ENCODE measurements at regions not wholly inside any gene's neighbourhood (a gene's known extent, or its start where the extent isn't known, plus 50 kb on each side); places are given as distances from the start of the nearest gene placed in this dataset.

GRCh38 chr18:25557011-25557410 is 205.0 kb upstream of the ZNF521 start:
- CTCF ChIA-PET: no interaction called here
- TF ChIP-seq CEBPB (IDR thresholded peaks at IDR 0.05; ENCODE audit: low read depth) (no peak), REST (IDR thresholded peaks at IDR 0.05; ENCODE audit: low read depth) (no peak), SRF (IDR thresholded peaks at IDR 0.05; ENCODE audit: low read depth) (no peak), MAX (IDR thresholded peaks at IDR 0.05) (no peak), ZNF274 (IDR thresholded peaks at IDR 0.05; ENCODE audit: low read depth, low read length) (no peak), POLR2AphosphoS5 (IDR thresholded peaks at IDR 0.05; ENCODE audit: low read depth, low read length) (no peak), ELF1 (IDR thresholded peaks at IDR 0.05; ENCODE audit: borderline replicate concordance, low read depth) (no peak), ZBTB33 (IDR thresholded peaks at IDR 0.05; ENCODE audit: extremely low read depth, insufficient replicate concordance, low read length) (no peak), TCF7L2 (IDR thresholded peaks at IDR 0.05; ENCODE audit: borderline replicate concordance, extremely low read depth, insufficient read depth, insufficient read length) (no peak), RAD21 (IDR thresholded peaks at IDR 0.05; ENCODE audit: low read depth) (no peak), YY1 (IDR thresholded peaks at IDR 0.05; ENCODE audit: extremely low read depth, insufficient replicate concordance, low read depth, low read length) (no peak), JUND (IDR thresholded peaks at IDR 0.05) (no peak), SP1 (IDR thresholded peaks at IDR 0.05; ENCODE audit: low read depth) (no peak), ZFX (IDR thresholded peaks at IDR 0.05) (no peak), CBX3 (IDR thresholded peaks at IDR 0.05; ENCODE audit: low read depth) (no peak), FOSL1 (IDR thresholded peaks at IDR 0.05; ENCODE audit: low read depth) (no peak), EZH2phosphoT487 (IDR thresholded peaks at IDR 0.05; ENCODE audit: borderline replicate concordance) (no peak), POLR2A (IDR thresholded peaks at IDR 0.05; ENCODE audit: borderline replicate concordance, extremely low read depth, insufficient read depth, insufficient read length) (no peak)
- TF ChIP-seq, protein P1, sequence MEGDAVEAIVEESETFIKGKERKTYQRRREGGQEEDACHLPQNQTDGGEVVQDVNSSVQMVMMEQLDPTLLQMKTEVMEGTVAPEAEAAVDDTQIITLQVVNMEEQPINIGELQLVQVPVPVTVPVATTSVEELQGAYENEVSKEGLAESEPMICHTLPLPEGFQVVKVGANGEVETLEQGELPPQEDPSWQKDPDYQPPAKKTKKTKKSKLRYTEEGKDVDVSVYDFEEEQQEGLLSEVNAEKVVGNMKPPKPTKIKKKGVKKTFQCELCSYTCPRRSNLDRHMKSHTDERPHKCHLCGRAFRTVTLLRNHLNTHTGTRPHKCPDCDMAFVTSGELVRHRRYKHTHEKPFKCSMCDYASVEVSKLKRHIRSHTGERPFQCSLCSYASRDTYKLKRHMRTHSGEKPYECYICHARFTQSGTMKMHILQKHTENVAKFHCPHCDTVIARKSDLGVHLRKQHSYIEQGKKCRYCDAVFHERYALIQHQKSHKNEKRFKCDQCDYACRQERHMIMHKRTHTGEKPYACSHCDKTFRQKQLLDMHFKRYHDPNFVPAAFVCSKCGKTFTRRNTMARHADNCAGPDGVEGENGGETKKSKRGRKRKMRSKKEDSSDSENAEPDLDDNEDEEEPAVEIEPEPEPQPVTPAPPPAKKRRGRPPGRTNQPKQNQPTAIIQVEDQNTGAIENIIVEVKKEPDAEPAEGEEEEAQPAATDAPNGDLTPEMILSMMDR (IDR thresholded peaks at IDR 0.05 in 2 of 3, conservative IDR thresholded peaks at IDR 0.05 in 1 of 3; ENCODE audit: borderline replicate concordance in 1 of 3, insufficient read depth in 1 of 3, low read depth in 2 of 3, low read length in 2 of 3): no peak
- TF ChIP-seq, protein P2, sequence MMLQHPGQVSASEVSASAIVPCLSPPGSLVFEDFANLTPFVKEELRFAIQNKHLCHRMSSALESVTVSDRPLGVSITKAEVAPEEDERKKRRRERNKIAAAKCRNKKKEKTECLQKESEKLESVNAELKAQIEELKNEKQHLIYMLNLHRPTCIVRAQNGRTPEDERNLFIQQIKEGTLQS (IDR thresholded peaks at IDR 0.05): no peak
- POLR2A ChIA-PET: no interaction called here
- Histone ChIP-seq H3K79me2 (ENCODE audit: insufficient read depth, low read length) (no peaks in the 10 kb centered on the region), H2AFZ (ENCODE audit: low read depth, low read length, poor library complexity, severe bottlenecking) (no peak overlapping the region), H3K27me3 (ENCODE audit: insufficient read depth, low read length) (no peaks in the 10 kb centered on the region), H4K20me1 (ENCODE audit: insufficient read depth) (no peaks in the 10 kb centered on the region), H3K9me2 (ENCODE audit: insufficient read depth) (no peaks in the 10 kb centered on the region), H3K9me3 (ENCODE audit: control insufficient read depth in 1 of 2, insufficient read depth in 1 of 2, low read depth in 1 of 2, low read length in 2 of 2) (no peaks in the 10 kb centered on the region), H3K27ac (ENCODE audit: low read depth, low read length) (no peak overlapping the region), H3K9ac (ENCODE audit: low read length) (no peak overlapping the region), H3K4me1 (ENCODE audit: control insufficient read depth in 1 of 2, insufficient read depth in 2 of 2, low read length in 2 of 2) (no peaks in the 10 kb centered on the region), H3K36me3 (ENCODE audit: control insufficient read depth in 1 of 2, insufficient read depth in 2 of 2, low read length in 2 of 2) (no peaks in the 10 kb centered on the region), H3K4me3 (replicated peaks in 1 of 2; ENCODE audit: low read depth in 1 of 2, low read length in 2 of 2) (no peak overlapping the region), H3K4me2 (ENCODE audit: low read length) (no peak overlapping the region)
- no TSS peak for BruUV-seq (replicated peaks)
- no peak for DNase-seq (ENCODE audit: low read depth, low spot score)
- intact Hi-C loops (cut with micrococcal nuclease): no loop called here
- RAD21 ChIA-PET (ENCODE audit: low non-redundant PET in 1 of 2, low total read pairs in 2 of 2, uncharacterized antibody in 2 of 2, unreplicated experiment in 2 of 2): no interaction called here
- ATAC-seq: no peak

Measured in HCT116 (cell line).